ENCODE measurements at regions not wholly inside any gene's neighbourhood (a gene's known extent, or its start where the extent isn't known, plus 50 kb on each side); places are given as distances from the start of the nearest gene placed in this dataset.

DNA sequence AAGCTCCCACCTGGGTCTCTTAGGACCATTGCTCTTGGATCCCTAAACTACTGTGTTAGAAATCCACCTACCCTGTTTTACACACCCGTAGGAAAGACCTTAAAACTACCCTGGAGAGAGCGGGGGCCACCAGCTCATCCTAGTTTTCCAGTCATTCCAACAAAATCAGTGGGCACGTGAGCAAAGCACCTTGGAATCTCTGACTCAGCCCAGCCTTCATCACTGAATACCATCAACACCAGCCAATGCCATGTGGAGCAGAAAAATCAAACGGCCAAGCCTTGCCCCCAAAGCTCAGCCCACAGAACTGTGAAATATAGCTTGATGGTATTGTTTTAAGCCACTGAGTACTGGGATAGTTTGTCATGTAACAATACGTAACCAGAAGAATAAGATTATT, 449.7 kb upstream of the CHAC2 start:
- TF ChIP-seq, protein P1, sequence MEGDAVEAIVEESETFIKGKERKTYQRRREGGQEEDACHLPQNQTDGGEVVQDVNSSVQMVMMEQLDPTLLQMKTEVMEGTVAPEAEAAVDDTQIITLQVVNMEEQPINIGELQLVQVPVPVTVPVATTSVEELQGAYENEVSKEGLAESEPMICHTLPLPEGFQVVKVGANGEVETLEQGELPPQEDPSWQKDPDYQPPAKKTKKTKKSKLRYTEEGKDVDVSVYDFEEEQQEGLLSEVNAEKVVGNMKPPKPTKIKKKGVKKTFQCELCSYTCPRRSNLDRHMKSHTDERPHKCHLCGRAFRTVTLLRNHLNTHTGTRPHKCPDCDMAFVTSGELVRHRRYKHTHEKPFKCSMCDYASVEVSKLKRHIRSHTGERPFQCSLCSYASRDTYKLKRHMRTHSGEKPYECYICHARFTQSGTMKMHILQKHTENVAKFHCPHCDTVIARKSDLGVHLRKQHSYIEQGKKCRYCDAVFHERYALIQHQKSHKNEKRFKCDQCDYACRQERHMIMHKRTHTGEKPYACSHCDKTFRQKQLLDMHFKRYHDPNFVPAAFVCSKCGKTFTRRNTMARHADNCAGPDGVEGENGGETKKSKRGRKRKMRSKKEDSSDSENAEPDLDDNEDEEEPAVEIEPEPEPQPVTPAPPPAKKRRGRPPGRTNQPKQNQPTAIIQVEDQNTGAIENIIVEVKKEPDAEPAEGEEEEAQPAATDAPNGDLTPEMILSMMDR (IDR thresholded peaks at IDR 0.05; ENCODE audit: insufficient read depth, low read length, poor library complexity, severe bottlenecking), result no peak
- TF ChIP-seq EZH2phosphoT487 (conservative IDR thresholded peaks at IDR 0.05; ENCODE audit: low read length), result no peak

All from SU-DHL-6 (cell line).